NCI-H2196 (cell line): ENCODE measurements at regions not wholly inside any gene's neighbourhood (a gene's known extent, or its start where the extent isn't known, plus 50 kb on each side); places are given as distances from the start of the nearest gene placed in this dataset.
"Not testable (repeated sequence)": the region's sequence is repeated elsewhere in the genome, so short reads cannot be mapped to it uniquely, and the experiment has no call there.

Source experiments
- DNase-seq: peaks from one replicate; lab custom pipeline; 2025; ENCODE audit not compliant: unreplicated experiment; lab: John Stamatoyannopoulos, UW

DNA sequence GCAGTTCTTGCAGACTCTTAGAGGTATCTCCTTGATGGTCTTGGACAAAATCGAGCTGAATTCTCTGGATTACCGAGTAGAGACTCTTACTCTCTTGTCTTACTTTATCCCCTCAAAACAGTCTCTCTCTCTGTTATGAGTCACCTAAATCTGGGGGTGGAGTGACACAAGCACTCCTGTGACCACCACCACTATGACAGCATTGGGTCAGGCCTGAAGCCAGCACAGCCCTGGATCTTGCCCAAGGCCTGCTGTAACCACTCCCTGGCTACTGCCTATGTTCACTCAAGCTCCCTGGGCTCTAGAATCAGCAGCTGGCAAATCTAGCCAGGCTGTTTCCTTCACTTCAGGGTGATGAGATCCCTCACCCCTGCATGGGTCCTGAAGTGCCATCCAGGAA is 662.5 kb downstream of the LUZP2 start:
- DNase-seq: no peak

DNA sequence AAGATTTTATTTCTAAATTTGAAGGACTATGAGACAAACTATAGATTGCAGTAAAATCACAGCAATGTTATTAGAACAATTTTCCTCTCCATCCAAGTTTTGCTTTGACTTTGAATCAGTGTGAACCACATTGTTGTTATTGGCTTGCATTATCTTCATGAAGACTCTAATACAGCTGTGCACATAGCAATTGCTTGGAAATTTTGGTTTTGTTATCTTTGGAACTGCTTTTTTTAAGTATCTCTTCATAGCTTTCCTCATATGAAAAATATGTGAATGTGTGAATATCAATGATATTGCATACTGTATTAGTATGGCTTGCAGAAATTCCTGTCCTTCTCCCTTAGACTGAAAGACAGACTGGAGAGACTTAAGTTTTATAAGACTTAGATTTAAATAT is 666.6 kb downstream of the LUZP2 start:
- no peak for DNase-seq

DNA sequence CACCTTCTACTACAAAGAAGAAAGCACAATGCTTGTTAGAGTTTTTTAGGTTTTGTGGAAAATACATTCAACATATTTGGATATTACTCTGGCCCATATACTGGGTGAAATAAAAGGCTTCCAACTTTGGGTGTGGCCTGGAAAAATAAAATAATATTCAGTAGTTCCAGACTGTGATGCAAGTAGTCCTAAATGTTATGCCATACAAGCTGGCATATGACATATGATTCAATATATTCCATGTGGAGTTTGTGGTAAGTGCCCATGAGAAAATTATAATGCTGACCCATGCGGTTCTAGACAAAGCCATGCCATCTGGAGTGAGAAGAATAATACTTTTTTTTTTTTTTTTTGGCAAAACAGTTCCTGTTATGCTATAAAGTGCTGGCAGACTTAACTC is 683.3 kb downstream of the LUZP2 start:
- DNase-seq: no peak

DNA sequence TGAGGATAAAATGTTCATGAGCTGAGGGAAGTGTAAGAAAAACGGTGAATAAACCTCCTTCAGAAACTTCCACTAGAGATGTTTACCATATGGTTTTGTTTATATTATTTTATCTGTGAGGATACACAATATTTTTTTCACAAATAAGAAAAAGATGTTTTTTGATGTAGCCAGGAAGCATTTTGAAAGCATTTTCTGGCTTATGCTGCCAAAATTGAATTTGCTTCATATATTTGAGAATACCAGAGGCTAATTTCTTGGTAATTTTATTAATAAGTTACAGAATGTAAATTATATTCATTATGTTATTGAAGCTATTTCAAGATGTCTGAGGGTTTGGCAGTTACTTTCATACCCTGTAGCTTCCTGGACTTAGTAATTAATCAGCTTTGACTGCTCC is 686.6 kb downstream of the LUZP2 start:
- DNase-seq: no peak

DNA sequence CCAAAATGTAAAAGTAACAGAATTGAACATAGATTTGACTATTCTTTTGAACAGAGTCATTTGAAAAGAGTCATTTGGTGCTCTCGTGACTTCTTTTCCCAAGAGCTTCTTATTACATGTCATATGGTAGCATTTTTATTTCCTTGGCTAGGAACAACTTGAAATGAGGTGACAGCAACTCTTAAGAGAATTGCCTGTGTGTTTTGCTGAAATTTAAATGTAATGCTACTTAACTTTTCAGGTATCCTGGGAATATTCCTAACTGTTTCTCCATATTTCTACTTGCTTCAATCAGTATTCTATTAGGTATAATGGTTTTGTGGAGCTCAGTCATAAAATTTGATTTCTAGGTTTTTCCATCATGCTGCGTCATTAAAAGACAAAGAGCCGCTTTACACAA is 700.7 kb downstream of the LUZP2 start:
- DNase-seq: no peak

DNA sequence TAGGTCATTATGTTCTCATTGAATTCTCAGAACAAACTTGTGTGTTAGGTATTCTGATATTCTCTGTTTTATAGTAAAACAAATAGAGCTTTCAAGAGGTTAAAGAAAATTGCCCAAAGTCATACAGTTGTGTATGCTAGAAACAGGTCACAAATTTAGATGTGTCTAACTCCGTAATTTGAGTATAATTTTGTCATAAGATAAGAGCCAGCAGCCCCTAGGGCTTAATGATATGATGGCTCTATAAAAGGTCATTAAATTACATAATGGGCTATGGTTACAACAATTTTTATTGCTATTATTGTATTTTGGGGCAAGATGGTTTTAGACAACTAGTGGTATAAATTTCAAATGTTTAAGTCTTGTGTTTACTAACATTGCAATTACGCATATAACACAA is 701.9 kb downstream of the LUZP2 start:
- no peak for DNase-seq

DNA sequence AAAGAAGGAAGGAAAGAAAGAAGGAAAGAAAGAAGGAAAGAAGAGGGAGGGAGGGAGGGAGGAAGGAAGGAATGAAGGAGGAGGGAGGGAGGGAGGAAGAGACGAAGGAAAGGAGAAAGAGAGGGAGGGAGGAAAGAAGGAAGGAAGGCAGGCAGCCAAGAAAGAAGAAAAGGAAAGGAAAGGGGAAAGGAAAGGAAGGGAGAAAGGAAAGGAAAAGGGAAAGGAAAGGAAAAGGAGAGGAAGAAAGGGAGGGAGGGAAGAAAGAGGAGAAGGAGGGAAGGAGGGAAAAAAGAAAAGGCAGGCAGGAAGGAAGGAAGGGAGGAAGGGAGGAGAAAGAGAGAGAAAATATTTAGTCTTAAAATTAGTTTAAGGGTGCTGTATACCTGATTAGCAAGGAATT is 704.1 kb downstream of the LUZP2 start:
- no peak for DNase-seq

DNA sequence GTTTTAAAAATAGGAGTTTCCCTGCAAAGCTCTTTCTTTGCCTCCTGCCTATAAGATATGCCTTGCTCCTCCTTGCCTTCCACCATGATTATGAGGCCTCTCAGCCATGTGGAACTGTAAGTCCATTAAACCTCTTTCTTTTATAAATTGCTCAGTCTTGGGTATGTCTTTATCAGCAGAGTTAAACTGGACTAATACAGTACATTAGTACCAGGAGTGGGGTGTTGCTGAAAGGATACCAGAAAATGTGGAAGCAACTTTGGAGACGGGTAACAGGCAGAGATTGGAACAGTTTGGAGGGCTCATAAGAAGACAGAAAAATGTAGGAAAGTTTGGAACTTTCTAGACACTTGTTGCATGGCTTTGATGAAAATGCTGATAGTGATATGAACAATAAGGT is 709.9 kb downstream of the LUZP2 start:
- no peak for DNase-seq

DNA sequence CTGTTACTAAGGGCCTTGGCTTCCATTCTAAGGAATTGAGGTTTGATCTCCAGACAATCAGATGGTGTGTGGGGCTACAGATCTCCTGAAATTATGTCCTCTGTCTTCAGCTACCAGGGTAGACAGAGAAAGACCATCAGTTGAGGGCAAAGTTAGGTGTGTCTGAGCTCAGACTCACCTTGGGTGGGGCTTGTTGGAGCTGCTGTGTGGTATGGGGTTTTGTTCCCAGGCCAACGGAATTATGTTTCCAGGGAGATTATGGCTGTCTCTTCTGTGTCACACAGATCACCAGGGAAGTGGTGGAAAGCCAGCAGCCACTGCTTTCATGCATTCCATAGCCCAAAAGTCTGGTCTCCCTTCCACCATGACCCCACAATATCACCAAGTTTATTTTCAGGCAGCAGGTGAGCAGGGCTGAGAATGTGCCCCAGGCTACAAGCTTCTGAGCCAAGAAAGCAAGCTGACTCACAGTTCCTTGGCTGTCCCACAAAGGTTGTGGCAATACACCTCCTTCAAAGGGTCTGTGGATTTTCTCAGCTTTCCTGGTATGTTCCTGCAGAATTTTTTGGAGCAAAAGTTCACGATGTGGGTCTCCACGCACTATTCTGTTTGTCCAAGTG is 714.9 kb downstream of the LUZP2 start:
- no peak for DNase-seq

DNA sequence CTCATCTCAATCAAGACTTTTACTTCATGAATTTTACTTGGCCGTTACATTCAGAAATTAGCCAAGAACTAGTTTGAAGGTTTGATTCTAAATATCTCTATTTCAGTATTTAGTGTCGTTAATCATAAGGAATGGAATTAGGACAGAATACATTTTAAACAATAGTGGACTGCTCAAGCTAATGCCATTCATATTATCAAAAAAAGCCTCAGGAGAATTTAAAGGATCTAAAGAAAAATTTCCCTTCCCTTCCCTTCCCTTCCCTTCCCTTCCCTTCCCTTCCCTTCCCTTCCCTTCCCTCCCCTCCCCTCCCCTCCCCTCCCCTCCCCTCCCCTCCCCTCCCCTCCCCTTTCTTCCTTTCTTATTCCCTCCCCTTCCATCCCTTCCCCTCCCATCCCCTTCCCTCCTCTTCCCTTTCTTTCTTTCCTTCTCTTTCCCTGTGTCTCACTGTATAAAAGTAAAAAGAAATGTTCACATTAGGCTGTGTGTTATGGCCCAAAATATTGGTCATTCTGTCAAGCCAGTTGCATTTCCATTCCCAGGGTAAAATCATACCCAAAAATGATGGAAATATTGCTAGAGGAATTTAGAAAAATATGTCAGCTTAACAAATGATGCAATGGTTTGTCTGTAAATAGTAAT is 717.8 kb downstream of the LUZP2 start:
- no peak for DNase-seq

DNA sequence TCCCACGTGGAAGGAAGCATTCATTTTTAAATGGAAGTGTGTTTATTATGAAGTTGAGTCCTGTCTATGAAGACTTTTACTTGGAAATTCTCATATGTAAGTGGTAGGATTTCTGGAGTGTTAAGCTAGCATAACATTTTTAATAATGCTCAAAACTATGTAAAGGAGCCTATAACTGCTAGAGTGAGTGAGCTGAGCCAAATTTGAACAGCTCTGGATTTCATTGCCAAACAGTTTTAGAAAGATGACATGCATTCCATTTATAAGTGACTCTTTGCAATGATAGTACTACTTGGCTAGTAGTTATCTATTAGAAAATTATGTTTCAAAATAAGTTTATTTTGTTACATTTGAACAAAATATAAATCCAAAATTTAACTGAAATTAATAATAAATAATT is 721.2 kb downstream of the LUZP2 start:
- no peak for DNase-seq

DNA sequence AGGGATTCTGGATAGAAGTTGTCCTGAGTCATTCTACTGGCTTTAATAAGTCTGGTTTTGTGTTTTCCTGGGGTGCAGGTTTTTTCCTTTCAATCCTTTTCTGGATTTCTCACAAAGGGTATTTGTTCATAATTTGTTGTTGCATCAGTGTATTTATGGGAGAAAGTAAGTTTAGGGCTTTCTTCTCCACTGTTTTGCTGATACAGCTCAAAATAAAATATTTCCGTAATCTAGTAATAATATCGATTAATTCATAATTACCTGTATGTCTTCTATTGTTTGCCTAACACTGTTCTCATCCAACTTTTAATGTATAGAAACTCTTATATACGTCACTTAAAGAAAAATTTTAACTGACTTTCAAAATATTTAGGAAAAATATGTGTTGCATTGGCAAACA is 728.2 kb downstream of the LUZP2 start:
- no peak for DNase-seq

DNA sequence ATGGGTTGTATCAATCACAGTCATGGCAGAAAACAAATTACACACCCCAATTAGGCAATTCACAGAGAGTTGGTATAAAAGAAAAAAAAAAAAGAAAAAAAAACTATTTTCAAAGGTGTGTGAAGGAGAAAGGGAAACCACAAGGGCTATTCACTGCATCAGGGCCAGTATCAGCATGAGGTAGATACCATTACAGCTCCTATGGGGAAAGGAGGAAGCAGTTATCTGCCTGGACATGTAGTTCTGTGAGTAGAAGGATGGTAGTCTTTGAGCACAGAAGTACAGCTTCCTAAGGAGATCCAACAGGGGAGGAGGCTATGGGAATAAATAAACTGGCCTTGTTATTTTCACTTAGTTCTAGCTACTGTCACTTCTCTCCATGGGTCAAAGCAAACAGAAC is 746.1 kb downstream of the LUZP2 start:
- DNase-seq: no peak

DNA sequence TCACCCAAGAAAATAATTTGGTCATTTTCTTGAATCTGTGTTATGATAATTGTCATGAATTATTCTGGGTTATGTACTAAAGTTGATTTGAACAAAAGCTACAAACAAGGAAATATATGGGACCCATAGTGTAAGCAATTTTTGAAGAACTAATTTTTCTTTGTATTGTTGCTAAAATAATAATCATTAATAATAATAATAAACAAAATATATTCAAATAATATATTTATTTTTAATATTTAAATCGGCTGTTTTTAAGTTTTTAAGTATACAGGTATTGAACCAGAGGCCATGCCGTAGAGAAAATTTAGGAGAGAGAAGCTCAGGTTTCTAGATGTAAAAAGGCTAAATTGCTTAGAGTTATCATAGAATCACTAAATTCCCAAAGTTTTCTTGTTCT is 747.3 kb downstream of the LUZP2 start:
- DNase-seq: no peak

DNA sequence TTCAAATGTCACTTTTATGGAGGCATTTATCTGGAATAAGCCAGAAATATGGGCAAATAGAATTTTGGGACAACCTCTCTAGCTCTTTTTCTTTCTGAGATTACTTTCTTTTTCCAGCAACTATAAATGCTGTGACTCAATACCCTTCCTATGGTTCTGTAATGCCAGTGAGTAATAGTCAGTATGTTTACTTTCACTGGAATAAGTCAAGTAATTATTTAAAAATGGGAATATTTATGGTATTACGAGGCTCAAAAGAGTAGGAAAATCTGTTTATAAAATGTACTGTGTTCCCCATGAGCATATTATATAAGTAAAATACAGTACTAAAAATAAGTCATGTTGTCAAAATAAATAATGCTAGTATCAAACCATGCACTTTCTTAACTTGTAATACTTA is 750.5 kb downstream of the LUZP2 start:
- DNase-seq: no peak

DNA sequence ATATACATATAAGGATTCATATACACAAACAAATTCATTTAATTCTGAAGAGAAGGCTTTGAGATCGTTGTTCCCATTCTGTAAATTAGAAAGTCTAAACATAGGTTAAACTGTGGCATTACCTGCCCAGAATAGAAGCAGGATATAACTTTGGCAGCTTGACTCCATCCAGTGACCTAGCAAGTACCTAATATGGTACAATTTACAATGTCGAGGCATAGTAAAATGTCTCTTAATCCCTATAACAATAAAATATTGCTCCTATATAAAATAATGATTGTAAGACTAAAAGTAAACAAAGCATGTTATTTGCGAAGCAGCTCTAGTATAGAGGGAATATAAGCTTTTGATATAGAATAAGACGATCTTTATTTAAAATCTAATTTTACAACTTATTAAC is 756.0 kb downstream of the LUZP2 start:
- no peak for DNase-seq

DNA sequence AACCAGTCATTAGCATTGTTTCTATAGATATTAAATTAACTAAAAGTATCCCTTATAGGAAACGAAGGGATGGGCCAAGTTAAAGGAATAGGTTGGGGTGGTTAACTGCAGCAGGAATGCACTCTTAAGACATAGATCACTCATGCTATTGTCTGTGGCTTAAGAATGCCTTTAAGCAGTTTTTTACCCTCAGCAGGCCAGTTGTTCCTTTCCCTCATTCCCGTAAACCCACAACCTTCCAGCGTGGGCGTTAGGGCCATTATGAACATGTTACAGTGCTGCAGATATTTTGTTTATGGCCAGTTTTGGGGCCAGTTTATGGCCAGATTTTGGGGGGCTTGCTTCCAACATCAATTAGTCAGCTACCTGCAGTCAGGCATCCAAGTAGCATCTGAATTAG is 767.0 kb downstream of the LUZP2 start:
- not testable (repeated sequence) for DNase-seq

DNA sequence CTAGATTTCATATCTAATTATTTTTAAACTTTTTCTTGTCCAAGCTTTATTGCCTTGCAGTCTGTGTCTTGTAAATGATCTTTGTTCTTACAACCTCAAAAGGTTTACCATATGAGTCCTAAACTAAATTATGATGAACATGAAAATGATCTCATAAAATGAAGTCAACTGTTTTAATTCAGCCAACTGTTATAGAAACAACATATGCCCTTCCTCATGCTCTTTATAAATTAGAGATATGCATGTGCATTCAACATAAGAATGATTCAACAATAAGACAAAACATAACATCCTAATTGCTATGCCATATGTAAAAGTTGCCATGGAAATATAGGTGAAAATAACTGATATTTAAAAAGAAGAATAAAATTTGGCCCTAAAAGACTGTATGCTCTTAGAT is 774.4 kb downstream of the LUZP2 start:
- no peak for DNase-seq

DNA sequence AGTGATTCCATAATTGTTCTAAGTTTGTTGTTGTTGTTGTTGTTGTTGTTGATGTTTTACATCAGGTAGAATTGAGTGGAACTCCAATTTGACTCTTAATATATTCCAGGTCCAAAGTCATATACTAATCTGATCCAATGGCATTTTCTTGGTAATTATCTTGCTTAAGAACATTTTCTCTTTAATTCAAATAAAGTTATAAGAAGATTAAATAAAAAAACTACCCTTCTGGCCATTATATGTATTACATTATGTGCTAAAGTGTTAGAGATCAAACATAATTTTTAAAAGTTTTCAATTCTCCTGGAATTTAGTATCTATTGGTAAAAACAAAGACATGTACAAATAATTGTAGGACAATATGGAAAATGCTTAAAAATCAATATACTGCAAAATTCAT is 775.4 kb downstream of the LUZP2 start:
- DNase-seq: no peak

DNA sequence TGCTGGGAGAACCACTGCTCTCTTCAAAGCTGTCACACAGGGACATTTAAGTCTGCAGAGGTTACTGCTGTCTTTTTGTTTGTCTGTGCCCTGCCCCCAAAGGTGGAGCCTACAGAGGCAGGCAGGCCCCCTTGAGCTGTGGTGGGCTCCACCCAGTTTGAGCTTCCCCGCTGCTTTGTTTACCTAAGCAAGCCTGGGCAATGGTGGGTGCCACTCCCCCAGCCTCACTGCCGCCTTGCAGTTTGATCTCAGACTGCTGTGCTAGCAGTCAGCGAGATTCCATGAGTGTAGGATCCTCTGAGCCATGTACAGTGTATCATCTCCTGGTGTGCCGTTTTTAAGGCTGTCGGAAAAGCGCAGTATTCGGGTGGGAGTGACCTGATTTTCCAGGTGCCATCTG is 784.0 kb downstream of the LUZP2 start:
- DNase-seq: not testable (repeated sequence)

DNA sequence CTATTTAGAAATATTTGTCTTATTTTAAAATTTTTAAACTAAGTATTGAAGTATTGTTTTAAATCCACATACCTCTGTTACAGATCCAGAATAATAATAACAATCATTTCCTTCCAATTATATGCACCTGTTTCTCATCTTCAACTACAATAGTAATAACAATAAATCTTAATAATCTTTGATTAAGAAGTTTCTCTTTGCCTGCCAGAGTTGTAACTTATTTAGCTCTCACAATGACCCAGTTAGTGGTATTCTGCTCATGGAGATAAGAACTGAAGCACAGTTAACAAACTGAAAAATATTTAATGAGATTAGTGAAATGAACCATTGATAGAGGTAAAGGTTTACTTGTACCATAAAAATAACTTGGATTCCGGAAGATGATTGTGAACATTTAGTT is 796.3 kb downstream of the LUZP2 start:
- no peak for DNase-seq

DNA sequence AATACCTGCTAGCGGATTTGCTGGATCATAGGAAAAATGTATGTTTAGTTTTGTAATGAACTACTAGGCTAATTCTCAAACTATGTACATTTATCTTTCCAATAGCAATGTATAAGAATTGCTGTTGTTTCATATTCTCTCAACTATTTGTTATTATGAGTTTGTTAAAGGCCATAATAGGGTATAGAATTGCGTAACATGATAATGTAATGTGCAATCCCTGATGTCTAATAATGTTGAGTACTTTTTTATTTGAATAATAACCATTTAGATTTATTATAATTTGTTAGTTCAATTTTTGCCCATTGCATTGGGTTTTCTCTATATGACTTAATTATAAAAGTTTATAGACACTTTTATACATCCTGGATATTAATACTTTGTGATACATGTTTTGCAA is 801.6 kb downstream of the LUZP2 start:
- no peak for DNase-seq

DNA sequence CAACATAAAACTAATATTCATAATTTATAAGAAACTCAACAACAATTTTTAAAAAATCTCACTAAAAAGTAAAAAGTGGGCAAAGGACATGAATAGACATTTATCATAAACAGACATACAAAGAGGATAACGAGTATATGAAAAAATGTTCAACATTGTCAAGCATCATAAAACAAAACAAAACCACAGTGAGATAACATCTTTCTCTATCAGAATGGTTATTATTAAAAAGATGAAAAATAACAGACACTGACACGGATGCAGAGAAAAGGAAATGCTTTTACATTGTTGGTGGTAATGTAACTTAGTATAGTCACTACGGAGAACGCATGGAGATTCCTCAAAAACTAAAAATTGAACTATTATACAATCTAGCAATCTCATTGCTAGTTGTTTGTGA is 813.0 kb downstream of the LUZP2 start:
- DNase-seq: no peak
